GM18907 (cell line): ENCODE measurements at regions not wholly inside any gene's neighbourhood (a gene's known extent, or its start where the extent isn't known, plus 50 kb on each side); places are given as distances from the start of the nearest gene placed in this dataset.

Experiments used
- ATAC-seq: cut with Tn5 transposase; IDR thresholded peaks from one replicate; pipeline ENCODE4 v1.9.1; 2021; ENCODE audit warnings: mild to moderate bottlenecking, moderate library complexity; ENCODE audit not compliant: unreplicated experiment

- ATAC-seq = no peak
Measured at GRCh38 chr14:87816416-87816815, 176.6 kb downstream of the GALC start.

GRCh38 chr14:87815121-87815520 is 177.9 kb downstream of the GALC start:
- ATAC-seq = no peak

GRCh38 chr14:87813686-87814085 is 179.3 kb downstream of the GALC start:
- ATAC-seq = no peak

GRCh38 chr14:87813211-87813610 is 179.8 kb downstream of the GALC start:
- no peak for ATAC-seq

- ATAC-seq = no peak
Measured at GRCh38 chr14:87811246-87811645, 181.7 kb downstream of the GALC start.

GRCh38 chr14:87810711-87811110 is 182.3 kb downstream of the GALC start:
- ATAC-seq = no peak

GRCh38 chr14:87809261-87809660 is 183.7 kb downstream of the GALC start:
- ATAC-seq = no peak

GRCh38 chr14:87805315-87805723 is 187.7 kb downstream of the GALC start:
- no peak for ATAC-seq

GRCh38 chr14:87800216-87800615 is 192.8 kb downstream of the GALC start:
- no peak for ATAC-seq

GRCh38 chr14:87799400-87799799 is 193.6 kb downstream of the GALC start:
- no peak for ATAC-seq

- no peak for ATAC-seq
Measured at GRCh38 chr14:87797001-87797400, 196.0 kb downstream of the GALC start.

GRCh38 chr14:87794561-87794960 is 198.4 kb downstream of the GALC start:
- no peak for ATAC-seq

- peak; percentile 73 for ATAC-seq
Measured at GRCh38 chr14:87785897-87786296, 207.1 kb downstream of the GALC start.

GRCh38 chr14:87784386-87784785 is 208.6 kb downstream of the GALC start:
- no peak for ATAC-seq

GRCh38 chr14:87783071-87783470 is 209.9 kb downstream of the GALC start:
- no peak for ATAC-seq

- ATAC-seq = no peak
Measured at GRCh38 chr14:87772854-87773253, 220.1 kb downstream of the GALC start.

GRCh38 chr14:87767567-87767901 is 225.4 kb downstream of the GALC start:
- peak; percentile 98 for ATAC-seq

GRCh38 chr14:87758876-87759275 is 234.1 kb downstream of the GALC start:
- ATAC-seq = no peak

- ATAC-seq = peak; percentile 82
Measured at GRCh38 chr14:87756661-87757060, 236.3 kb downstream of the GALC start.

- no peak for ATAC-seq
Measured at GRCh38 chr14:87754520-87755223, 238.3 kb downstream of the GALC start.

- no peak for ATAC-seq
Measured at GRCh38 chr14:87748558-87748957, 244.4 kb downstream of the GALC start.

GRCh38 chr14:87745507-87746118 is 247.4 kb downstream of the GALC start:
- peak; percentile 92 for ATAC-seq
